ENCODE measurements at regions not wholly inside any gene's neighbourhood (a gene's known extent, or its start where the extent isn't known, plus 50 kb on each side); places are given as distances from the start of the nearest gene placed in this dataset.

GRCh38 chr1:112057736-112058135 lies 68.3 kb upstream of the KCND3 start:
- DNase-seq (ENCODE audit: insufficient read length, low spot score) (no peak), FAIRE-seq (no peak)
- TF ChIP-seq CTCF (IDR thresholded peaks at IDR 0.05; ENCODE audit: insufficient read depth, missing control alignments): no peak

- FAIRE-seq (no peak), DNase-seq (ENCODE audit: insufficient read length, low spot score) (no peak)
- no peak for TF ChIP-seq CTCF (IDR thresholded peaks at IDR 0.05; ENCODE audit: insufficient read depth, missing control alignments)
Observed at GRCh38 chr1:112058815-112059450, 69.5 kb upstream of the KCND3 start.

GRCh38 chr1:112059679-112060078 lies 70.2 kb upstream of the KCND3 start:
- no peak for TF ChIP-seq CTCF (IDR thresholded peaks at IDR 0.05; ENCODE audit: insufficient read depth, missing control alignments)

GRCh38 chr1:112060261-112060660 lies 70.8 kb upstream of the KCND3 start:
- FAIRE-seq: no peak
- no peak for DNase-seq (ENCODE audit: insufficient read length, low spot score)
- TF ChIP-seq CTCF (IDR thresholded peaks at IDR 0.05; ENCODE audit: insufficient read depth, missing control alignments): no peak

More at GRCh38 chr1:112059679-112060078, 70.2 kb upstream of the KCND3 start:
- FAIRE-seq (no peak), DNase-seq (ENCODE audit: insufficient read length, low spot score) (no peak)

GRCh38 chr1:112061056-112061455 lies 71.6 kb upstream of the KCND3 start:
- DNase-seq (ENCODE audit: insufficient read length, low spot score): no peak
- no peak for FAIRE-seq
- no peak for TF ChIP-seq CTCF (IDR thresholded peaks at IDR 0.05; ENCODE audit: insufficient read depth, missing control alignments)

- FAIRE-seq: no peak
- DNase-seq (ENCODE audit: insufficient read length, low spot score): no peak
- no peak for TF ChIP-seq CTCF (IDR thresholded peaks at IDR 0.05; ENCODE audit: insufficient read depth, missing control alignments)
Observed at GRCh38 chr1:112061901-112062320, 72.4 kb upstream of the KCND3 start.

Measured in D721Med (cell line).